ENCODE measurements at regions not wholly inside any gene's neighbourhood (a gene's known extent, or its start where the extent isn't known, plus 50 kb on each side); places are given as distances from the start of the nearest gene placed in this dataset.

- DNase-seq (ENCODE audit: low read depth in 2 of 2): no peak
Measured at GRCh38 chr21:15241997-15242736, 177.4 kb upstream of the NRIP1 start.

- no peak for DNase-seq (ENCODE audit: low read depth in 2 of 2)
Measured at GRCh38 chr21:15242906-15243305, 178.1 kb upstream of the NRIP1 start.

- no peak for DNase-seq (ENCODE audit: low read depth in 2 of 2)
Measured at GRCh38 chr21:15243406-15243805, 178.6 kb upstream of the NRIP1 start.

GRCh38 chr21:15247613-15248012 is 182.8 kb upstream of the NRIP1 start:
- DNase-seq (ENCODE audit: low read depth in 2 of 2): no peak

GRCh38 chr21:15249285-15249993 is 184.6 kb upstream of the NRIP1 start:
- no peak for DNase-seq (ENCODE audit: low read depth in 2 of 2)

- DNase-seq (ENCODE audit: low read depth in 2 of 2): no peak
Measured at GRCh38 chr21:15250384-15250783, 185.6 kb upstream of the NRIP1 start.

- DNase-seq (ENCODE audit: low read depth in 2 of 2): no peak
Measured at GRCh38 chr21:15252431-15252830, 187.6 kb upstream of the NRIP1 start.

- DNase-seq (ENCODE audit: low read depth in 2 of 2): no peak
Measured at GRCh38 chr21:15254111-15254510, 189.3 kb upstream of the NRIP1 start.

GRCh38 chr21:15255261-15255660 is 190.5 kb upstream of the NRIP1 start:
- DNase-seq (ENCODE audit: low read depth in 2 of 2): no peak

- no peak for DNase-seq (ENCODE audit: low read depth in 2 of 2)
Measured at GRCh38 chr21:15255763-15256162, 191.0 kb upstream of the NRIP1 start.

GRCh38 chr21:15256996-15257395 is 192.2 kb upstream of the NRIP1 start:
- no peak for DNase-seq (ENCODE audit: low read depth in 2 of 2)

- DNase-seq (ENCODE audit: low read depth in 2 of 2): no peak
Measured at GRCh38 chr21:15257646-15258045, 192.8 kb upstream of the NRIP1 start.

- no peak for DNase-seq (ENCODE audit: low read depth in 2 of 2)
Measured at GRCh38 chr21:15259824-15260223, 195.0 kb upstream of the NRIP1 start.

- DNase-seq (ENCODE audit: low read depth in 2 of 2): no peak
Measured at GRCh38 chr21:15260604-15261003, 195.8 kb upstream of the NRIP1 start.

GRCh38 chr21:15264084-15264665 is 199.4 kb upstream of the NRIP1 start:
- DNase-seq (ENCODE audit: low read depth in 2 of 2): no peak

GRCh38 chr21:15272171-15272570 is 207.4 kb upstream of the NRIP1 start:
- no peak for DNase-seq (ENCODE audit: low read depth in 2 of 2)

GRCh38 chr21:15272591-15272990 is 207.8 kb upstream of the NRIP1 start:
- DNase-seq (ENCODE audit: low read depth in 2 of 2): no peak

GRCh38 chr21:15273244-15273643 is 208.4 kb upstream of the NRIP1 start:
- no peak for DNase-seq (ENCODE audit: low read depth in 2 of 2)

GRCh38 chr21:15274701-15275485 is 210.1 kb upstream of the NRIP1 start:
- no peak for DNase-seq (ENCODE audit: low read depth in 2 of 2)

- no peak for DNase-seq (ENCODE audit: low read depth in 2 of 2)
Measured at GRCh38 chr21:15275615-15276235, 210.9 kb upstream of the NRIP1 start.

- DNase-seq (ENCODE audit: low read depth in 2 of 2): no peak
Measured at GRCh38 chr21:15276243-15276642, 211.4 kb upstream of the NRIP1 start.

- no peak for DNase-seq (ENCODE audit: low read depth in 2 of 2)
Measured at GRCh38 chr21:15277466-15277865, 212.7 kb upstream of the NRIP1 start.
